Prostate gland (tissue), 2 donors: ENCODE measurements at regions not wholly inside any gene's neighbourhood (a gene's known extent, or its start where the extent isn't known, plus 50 kb on each side); places are given as distances from the start of the nearest gene placed in this dataset.

Source experiments
- DNase-seq: peaks from one replicate; pipeline ENCODE4 v3.0.0-alpha.2; 2019; ENCODE audit warnings: low spot score
- H3K27ac ChIP-seq, 2 donors: fragments of 200-600 bp; sonication (generic); 2 replicates each; pipeline ENCODE4 v1.5.1; 2017 to 2019
- H3K27me3 ChIP-seq: fragments of 200-600 bp; sonication (generic); replicated peaks from 2 replicates; pipeline ENCODE4 v1.5.1; 2019; ENCODE audit not compliant: insufficient read depth
- H3K36me3 ChIP-seq, 2 donors: fragments of 200-600 bp; sonication (generic); 1 replicate in 1 of 2; 2 replicates in 1 of 2; pipeline versions ENCODE4 v1.5.1 to v1.8.1; 2017 to 2019
- H3K4me1 ChIP-seq: fragments of 200-600 bp; sonication (generic); replicated peaks from 2 replicates; pipeline ENCODE4 v1.5.1; 2019
- H3K4me3 ChIP-seq, 2 donors: fragments of 200-600 bp; sonication (generic); 2 replicates each; pipeline ENCODE4 v1.5.1; 2017 to 2019
- H3K9me3 ChIP-seq: fragments of 200-600 bp; sonication (generic); 2 replicates; pipeline ENCODE4 v1.5.1; 2017
- POLR2A ChIP-seq: fragments of 450-650 bp; IDR thresholded peaks from one replicate; pipeline ENCODE4 v1.6.1; 2016; ENCODE audit warnings: antibody characterized with exemption, mild to moderate bottlenecking
- POLR2AphosphoS5 ChIP-seq: sonication (generic); formaldehyde crosslinking; IDR thresholded peaks from one replicate; pipeline ENCODE4 v1.6.1; 2017; ENCODE audit warnings: antibody characterized with exemption
- WGBS: methylation state at CpG from one replicate; pipeline ENCODE4 v1.1.5; 2018; 5-methylcytosine and 5-hydroxymethylcytosine counted together
- intact Hi-C: fragments of 100-400 bp; cut with DNase I; formaldehyde crosslinking; loops from one replicate; pipeline ENCODE4 v1.14.2; 2022
- TF ChIP-seq, protein P1 (sequence below), 4 experiments: fragments of 200-600 bp in 2 of 4; fragments of 450-650 bp in 2 of 4; sonication (generic) in 2 of 4; IDR thresholded peaks; 1 replicate in 3 of 4; 2 replicates in 1 of 4; pipeline ENCODE4 v1.5.1; 2016 to 2019; ENCODE audit warnings: antibody characterized with exemption in 4 of 4, mild to moderate bottlenecking in 2 of 4, moderate library complexity in 2 of 4

DNA sequence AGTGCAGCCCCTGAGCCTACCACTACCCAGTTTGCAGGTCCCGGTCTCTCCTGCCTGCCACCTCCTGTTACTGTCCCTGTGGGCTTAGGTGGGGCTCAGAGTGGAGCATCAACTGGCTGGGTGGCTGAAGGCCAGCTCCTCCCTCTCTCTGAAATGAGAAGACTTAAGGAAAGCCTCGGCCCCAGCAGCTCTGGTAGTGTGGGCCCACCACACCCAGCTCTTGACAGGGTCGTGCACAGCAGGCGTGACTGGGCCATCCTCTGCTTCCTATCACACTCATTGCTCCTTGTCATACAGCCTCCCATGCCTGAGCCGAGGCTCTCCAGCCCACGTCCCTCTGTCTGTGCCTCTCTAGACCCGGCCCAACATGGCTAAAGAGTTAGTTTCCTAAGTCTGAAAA lies 142.7 kb upstream of the LINGO1 start:
- TF ChIP-seq POLR2AphosphoS5 (no peak), POLR2A (no peak)
- TF ChIP-seq, protein P1, sequence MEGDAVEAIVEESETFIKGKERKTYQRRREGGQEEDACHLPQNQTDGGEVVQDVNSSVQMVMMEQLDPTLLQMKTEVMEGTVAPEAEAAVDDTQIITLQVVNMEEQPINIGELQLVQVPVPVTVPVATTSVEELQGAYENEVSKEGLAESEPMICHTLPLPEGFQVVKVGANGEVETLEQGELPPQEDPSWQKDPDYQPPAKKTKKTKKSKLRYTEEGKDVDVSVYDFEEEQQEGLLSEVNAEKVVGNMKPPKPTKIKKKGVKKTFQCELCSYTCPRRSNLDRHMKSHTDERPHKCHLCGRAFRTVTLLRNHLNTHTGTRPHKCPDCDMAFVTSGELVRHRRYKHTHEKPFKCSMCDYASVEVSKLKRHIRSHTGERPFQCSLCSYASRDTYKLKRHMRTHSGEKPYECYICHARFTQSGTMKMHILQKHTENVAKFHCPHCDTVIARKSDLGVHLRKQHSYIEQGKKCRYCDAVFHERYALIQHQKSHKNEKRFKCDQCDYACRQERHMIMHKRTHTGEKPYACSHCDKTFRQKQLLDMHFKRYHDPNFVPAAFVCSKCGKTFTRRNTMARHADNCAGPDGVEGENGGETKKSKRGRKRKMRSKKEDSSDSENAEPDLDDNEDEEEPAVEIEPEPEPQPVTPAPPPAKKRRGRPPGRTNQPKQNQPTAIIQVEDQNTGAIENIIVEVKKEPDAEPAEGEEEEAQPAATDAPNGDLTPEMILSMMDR (IDR thresholded peaks at IDR 0.05), result no peak
- H3K36me3 ChIP-seq, result no peaks in the 10 kb centered on the region
- H3K27ac ChIP-seq, result no peak overlapping the region
- intact Hi-C loops, result no loop called here
- H3K4me1 ChIP-seq, result no peaks in the 10 kb centered on the region
- H3K27me3 ChIP-seq, result no peaks in the 10 kb centered on the region
- no peak for DNase-seq
- H3K4me3 ChIP-seq, result no peak overlapping the region
- no peaks in the 10 kb centered on the region for H3K9me3 ChIP-seq
- 86% methylated on average over 7 of the region's 7 CpGs for WGBS

DNA sequence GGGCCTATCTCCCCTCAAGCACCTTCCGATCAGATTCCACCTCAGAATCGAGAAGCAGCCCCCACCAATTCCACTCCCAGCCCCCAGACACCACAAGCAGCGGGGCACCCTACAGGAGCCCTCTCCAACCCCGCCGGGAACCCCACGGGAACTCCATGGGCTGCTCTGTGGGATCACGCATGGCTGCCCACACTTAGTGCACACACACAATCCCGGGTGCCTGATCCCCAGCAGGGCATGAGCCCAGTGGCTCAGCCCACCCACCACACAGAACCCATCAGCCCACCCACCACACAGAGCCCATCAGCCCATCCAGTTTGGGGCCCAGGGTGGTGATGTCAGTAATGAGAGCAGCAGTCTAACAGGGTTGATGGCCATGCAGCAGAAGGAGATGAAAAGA lies 141.6 kb upstream of the LINGO1 start:
- 90% methylated on average over 8 of the region's 8 CpGs for WGBS
- TF ChIP-seq POLR2AphosphoS5 (no peak), POLR2A (no peak)
- TF ChIP-seq, protein P1 (IDR thresholded peaks at IDR 0.05), result no peak
- Histone ChIP-seq H3K27ac (no peak overlapping the region), H3K27me3 (peaks cover 4% of the 10 kb centered on the region), H3K4me3 (no peak overlapping the region), H3K36me3 (no peaks in the 10 kb centered on the region), H3K4me1 (no peaks in the 10 kb centered on the region), H3K9me3 (no peaks in the 10 kb centered on the region)
- intact Hi-C loops, result no loop called here
- no peak for DNase-seq

DNA sequence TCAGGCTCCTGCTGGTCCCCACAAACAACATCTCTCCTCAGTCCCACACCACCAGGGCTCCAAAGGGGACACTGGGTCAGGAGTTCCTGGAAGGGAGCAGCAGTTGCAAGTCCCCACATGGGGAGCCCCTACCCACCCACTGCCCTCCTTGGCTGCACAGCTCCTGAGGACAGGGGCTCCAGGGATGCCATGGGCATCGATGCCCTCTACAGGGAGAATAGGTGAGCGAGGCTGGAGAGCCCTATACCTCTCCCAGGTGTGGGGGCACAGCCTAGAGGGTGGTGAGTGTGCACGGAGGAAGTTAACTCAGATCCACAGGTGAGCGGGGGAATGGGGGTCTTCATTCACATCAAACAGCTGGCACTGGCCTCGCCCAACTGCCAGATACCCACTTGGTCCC lies 141.2 kb upstream of the LINGO1 start:
- no peaks in the 10 kb centered on the region for H3K36me3 ChIP-seq
- no peak overlapping the region for H3K4me3 ChIP-seq
- H3K27ac ChIP-seq, result no peak overlapping the region
- H3K9me3 ChIP-seq, result no peaks in the 10 kb centered on the region
- H3K27me3 ChIP-seq, result peaks cover 4% of the 10 kb centered on the region
- 92% methylated on average over 5 of the region's 5 CpGs for WGBS
- no peak for DNase-seq
- TF ChIP-seq POLR2A (no peak), POLR2AphosphoS5 (no peak)
- TF ChIP-seq, protein P1 (IDR thresholded peaks at IDR 0.05), result no peak
- intact Hi-C loops, result no loop called here
- H3K4me1 ChIP-seq, result no peaks in the 10 kb centered on the region

DNA sequence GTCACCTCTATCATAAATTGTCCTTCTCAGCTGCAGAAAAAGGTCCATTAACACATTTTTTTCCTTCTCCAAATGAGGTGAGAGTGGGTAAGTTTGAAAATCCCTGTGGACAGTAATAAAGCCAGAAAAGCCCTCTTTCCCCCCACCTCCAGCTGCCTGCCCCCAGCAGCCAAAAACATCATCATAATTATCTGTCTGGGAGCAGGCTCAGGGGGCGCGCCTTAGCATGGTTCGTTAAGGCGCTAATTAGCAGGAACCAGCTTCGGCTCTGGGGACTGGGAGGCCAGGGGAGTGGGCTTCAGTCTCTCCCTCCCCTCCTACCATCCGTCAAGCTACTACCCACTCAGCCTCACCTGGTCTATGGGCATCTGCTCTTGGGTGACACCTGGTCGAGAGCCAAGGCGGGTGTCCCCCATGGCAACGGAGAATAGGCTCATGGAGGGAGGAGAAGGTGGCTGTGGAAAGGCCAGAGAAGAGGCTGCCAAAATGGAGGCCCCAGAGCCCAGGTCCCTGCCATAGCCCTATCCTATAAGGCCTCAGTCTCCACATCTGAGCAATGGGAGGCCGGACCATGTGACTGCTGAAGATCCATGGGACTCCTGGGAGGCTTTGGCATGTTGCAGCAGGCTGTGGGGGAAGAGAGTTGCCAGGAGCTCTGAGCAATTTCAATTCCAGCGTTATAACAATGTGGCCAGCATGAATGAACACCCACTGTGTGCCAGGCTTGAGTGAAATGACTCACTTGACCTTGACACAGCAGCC lies 140.1 kb upstream of the LINGO1 start:
- no peak for DNase-seq
- Histone ChIP-seq H3K9me3 (no peaks in the 10 kb centered on the region), H3K36me3 (no peaks in the 10 kb centered on the region), H3K27me3 (peaks cover 4% of the 10 kb centered on the region), H3K4me1 (no peaks in the 10 kb centered on the region), H3K4me3 (no peak overlapping the region), H3K27ac (no peak overlapping the region)
- TF ChIP-seq POLR2A, result no peak
- TF ChIP-seq POLR2AphosphoS5, result no peak
- TF ChIP-seq, protein P1 (IDR thresholded peaks at IDR 0.05), result no peak
- 76% methylated on average over 11 of the region's 11 CpGs for WGBS
- intact Hi-C loops, result no loop called here

DNA sequence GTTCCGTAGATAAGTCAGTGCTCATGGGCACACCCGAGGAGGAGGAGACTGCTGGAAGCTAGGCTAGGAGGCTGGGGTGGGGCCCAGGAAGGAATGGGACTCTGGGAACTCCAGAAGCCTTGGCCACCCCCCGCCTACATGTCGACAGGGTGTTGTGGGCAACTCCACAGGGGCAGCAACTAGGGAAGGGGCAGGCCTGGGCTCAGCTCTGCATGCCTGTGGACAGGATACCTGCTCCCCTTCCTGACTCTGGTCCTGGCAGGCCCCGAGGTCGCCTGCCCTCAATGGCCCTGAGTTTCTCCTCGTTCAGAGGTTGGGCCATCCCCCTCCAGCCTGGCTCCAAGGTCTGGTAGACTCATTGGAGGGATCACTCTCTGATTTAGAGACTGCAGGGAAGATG lies 138.9 kb upstream of the LINGO1 start:
- Histone ChIP-seq H3K27me3 (peaks cover 4% of the 10 kb centered on the region), H3K4me1 (no peaks in the 10 kb centered on the region), H3K36me3 (no peaks in the 10 kb centered on the region), H3K9me3 (no peaks in the 10 kb centered on the region), H3K27ac (no peak overlapping the region), H3K4me3 (no peak overlapping the region)
- TF ChIP-seq, protein P1 (IDR thresholded peaks at IDR 0.05), result no peak
- no peak for TF ChIP-seq POLR2AphosphoS5
- no peak for TF ChIP-seq POLR2A
- no peak for DNase-seq
- WGBS, result 72% methylated on average over 7 of the region's 7 CpGs
- intact Hi-C loops, result no loop called here
